ENCODE measurements at regions not wholly inside any gene's neighbourhood (a gene's known extent, or its start where the extent isn't known, plus 50 kb on each side); places are given as distances from the start of the nearest gene placed in this dataset.

- H3K4me3 ChIP-seq (ENCODE audit: low read depth, low read length), result no peak overlapping the region
- no peaks in the 10 kb centered on the region for H3K36me3 ChIP-seq (ENCODE audit: control insufficient read depth, insufficient read depth, low read length)
- no peaks in the 10 kb centered on the region for H3K27me3 ChIP-seq (ENCODE audit: control insufficient read depth, insufficient read depth, low read length)
- WGBS (ENCODE audit: insufficient coverage), result no CpG with 5 or more reads among the region's 4 CpGs
- no peaks in the 10 kb centered on the region for H3K4me1 ChIP-seq (ENCODE audit: control insufficient read depth, insufficient read depth, low read length)
- DNase-seq (ENCODE audit: low read depth in 4 of 6, low spot score in 6 of 6), result no peak
- H3K27ac ChIP-seq (ENCODE audit: low read depth, low read length), result no peak overlapping the region
- no peaks in the 10 kb centered on the region for H3K9me3 ChIP-seq (ENCODE audit: control insufficient read depth, insufficient read depth, low read length)
These were observed 187.1 kb upstream of the OSR1 start for GRCh38 chr2:19545507-19545906.

GRCh38 chr2:19543663-19544383 lies 185.4 kb upstream of the OSR1 start:
- WGBS (ENCODE audit: insufficient coverage), result 100% methylated on average over 1 of the region's 2 CpGs

GRCh38 chr2:19542796-19543662 lies 184.6 kb upstream of the OSR1 start:
- no peaks in the 10 kb centered on the region for H3K27me3 ChIP-seq (ENCODE audit: control insufficient read depth, insufficient read depth, low read length)
- H3K27ac ChIP-seq (ENCODE audit: low read depth, low read length), result no peak overlapping the region
- H3K36me3 ChIP-seq (ENCODE audit: control insufficient read depth, insufficient read depth, low read length), result no peaks in the 10 kb centered on the region
- H3K9me3 ChIP-seq (ENCODE audit: control insufficient read depth, insufficient read depth, low read length), result no peaks in the 10 kb centered on the region
- 95% methylated on average over 7 of the region's 8 CpGs for WGBS (ENCODE audit: insufficient coverage)
- H3K4me3 ChIP-seq (ENCODE audit: low read depth, low read length), result no peak overlapping the region
- no peak for DNase-seq (ENCODE audit: low read depth in 4 of 6, low spot score in 6 of 6)
- H3K4me1 ChIP-seq (ENCODE audit: control insufficient read depth, insufficient read depth, low read length), result no peaks in the 10 kb centered on the region

More at GRCh38 chr2:19543663-19544383, 185.4 kb upstream of the OSR1 start:
- no peak for DNase-seq (ENCODE audit: low read depth in 4 of 6, low spot score in 6 of 6)
- no peaks in the 10 kb centered on the region for H3K9me3 ChIP-seq (ENCODE audit: control insufficient read depth, insufficient read depth, low read length)
- no peak overlapping the region for H3K4me3 ChIP-seq (ENCODE audit: low read depth, low read length)
- H3K27ac ChIP-seq (ENCODE audit: low read depth, low read length), result no peak overlapping the region
- no peaks in the 10 kb centered on the region for H3K36me3 ChIP-seq (ENCODE audit: control insufficient read depth, insufficient read depth, low read length)
- no peaks in the 10 kb centered on the region for H3K4me1 ChIP-seq (ENCODE audit: control insufficient read depth, insufficient read depth, low read length)
- no peaks in the 10 kb centered on the region for H3K27me3 ChIP-seq (ENCODE audit: control insufficient read depth, insufficient read depth, low read length)

GRCh38 chr2:19541884-19542283 lies 183.5 kb upstream of the OSR1 start:
- Histone ChIP-seq H3K27ac (ENCODE audit: low read depth, low read length) (no peak overlapping the region), H3K4me1 (ENCODE audit: control insufficient read depth, insufficient read depth, low read length) (no peaks in the 10 kb centered on the region), H3K36me3 (ENCODE audit: control insufficient read depth, insufficient read depth, low read length) (no peaks in the 10 kb centered on the region), H3K27me3 (ENCODE audit: control insufficient read depth, insufficient read depth, low read length) (no peaks in the 10 kb centered on the region), H3K4me3 (ENCODE audit: low read depth, low read length) (no peak overlapping the region), H3K9me3 (ENCODE audit: control insufficient read depth, insufficient read depth, low read length) (no peaks in the 10 kb centered on the region)
- DNase-seq (ENCODE audit: low read depth in 4 of 6, low spot score in 6 of 6), result peak in 1 of 6 donors; percentile 52
- WGBS (ENCODE audit: insufficient coverage), result 94% methylated on average over 2 of the region's 4 CpGs

DNA sequence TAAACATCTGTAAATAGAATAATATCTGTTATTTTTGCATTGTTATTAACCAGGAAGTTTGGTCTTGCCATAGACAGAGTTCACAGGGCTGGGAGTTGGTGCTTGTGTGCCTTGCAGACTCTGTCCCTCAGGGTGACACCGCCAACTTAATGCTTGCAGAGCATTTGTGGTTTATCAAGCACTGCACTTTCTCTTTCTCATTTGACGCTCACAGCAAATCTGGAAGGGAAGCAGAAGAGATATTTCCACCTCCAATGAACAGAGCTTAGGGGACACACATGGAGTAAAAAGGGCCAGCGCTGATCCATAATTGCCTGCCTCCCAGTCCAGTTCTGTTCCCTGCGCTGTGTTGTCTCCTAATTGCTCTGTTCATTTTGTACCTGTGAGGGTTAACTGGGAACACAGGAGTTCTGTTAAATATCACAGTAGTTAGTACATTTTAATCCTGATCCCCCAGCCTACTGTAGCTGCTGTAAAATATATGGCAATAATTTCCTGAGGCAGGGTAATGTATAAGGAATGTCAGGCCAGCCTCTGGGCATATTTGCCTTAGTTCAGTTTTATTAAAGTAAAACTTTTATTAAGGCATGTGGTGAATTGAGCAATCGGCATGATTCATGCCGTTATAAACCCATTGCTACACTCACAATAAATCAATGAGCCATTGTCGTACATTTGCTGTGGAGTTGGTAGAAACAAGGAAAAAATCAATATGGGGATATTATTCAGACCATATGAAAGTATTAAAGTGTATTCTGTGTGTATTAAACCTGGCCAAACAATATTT lies 182.5 kb upstream of the OSR1 start:
- H3K27me3 ChIP-seq (ENCODE audit: control insufficient read depth, insufficient read depth, low read length), result no peaks in the 10 kb centered on the region
- peak in 1 of 6 donors; percentile 60 for DNase-seq (ENCODE audit: low read depth in 4 of 6, low spot score in 6 of 6)
- no peak overlapping the region for H3K27ac ChIP-seq (ENCODE audit: low read depth, low read length)
- 90% methylated on average over 3 of the region's 7 CpGs for WGBS (ENCODE audit: insufficient coverage)
- H3K4me3 ChIP-seq (ENCODE audit: low read depth, low read length), result no peak overlapping the region
- H3K4me1 ChIP-seq (ENCODE audit: control insufficient read depth, insufficient read depth, low read length), result no peaks in the 10 kb centered on the region
- no peaks in the 10 kb centered on the region for H3K36me3 ChIP-seq (ENCODE audit: control insufficient read depth, insufficient read depth, low read length)
- H3K9me3 ChIP-seq (ENCODE audit: control insufficient read depth, insufficient read depth, low read length), result no peaks in the 10 kb centered on the region

DNA sequence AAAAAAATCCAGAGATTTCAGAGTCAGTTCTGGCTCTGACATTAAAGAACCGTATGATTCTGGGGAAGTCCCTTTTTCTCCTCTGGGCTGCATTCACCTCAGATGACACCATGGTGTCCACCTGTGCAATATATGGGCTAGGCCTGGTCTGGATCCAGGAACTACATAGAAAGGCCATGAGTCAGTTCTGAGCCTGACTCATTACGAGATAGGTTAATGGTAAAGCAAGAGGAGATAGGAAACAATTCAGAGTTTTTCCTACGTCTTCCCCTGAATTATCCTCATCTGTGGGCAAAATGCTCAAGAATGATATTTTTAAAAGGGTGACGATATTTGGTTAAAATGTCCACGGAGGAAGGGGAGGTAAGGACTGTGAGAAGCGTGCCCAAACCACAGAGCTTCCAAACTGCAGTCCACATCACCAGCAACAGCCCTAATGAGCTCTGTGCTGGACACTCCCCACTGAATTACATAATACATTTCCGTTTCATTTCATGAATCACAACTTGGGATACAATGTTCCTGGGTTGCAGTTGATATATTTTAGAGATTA lies 180.1 kb upstream of the OSR1 start:
- H3K9me3 ChIP-seq (ENCODE audit: control insufficient read depth, insufficient read depth, low read length), result no peaks in the 10 kb centered on the region
- H3K4me3 ChIP-seq (ENCODE audit: low read depth, low read length), result no peak overlapping the region
- no peak overlapping the region for H3K27ac ChIP-seq (ENCODE audit: low read depth, low read length)
- no peaks in the 10 kb centered on the region for H3K36me3 ChIP-seq (ENCODE audit: control insufficient read depth, insufficient read depth, low read length)
- no peaks in the 10 kb centered on the region for H3K4me1 ChIP-seq (ENCODE audit: control insufficient read depth, insufficient read depth, low read length)
- no peaks in the 10 kb centered on the region for H3K27me3 ChIP-seq (ENCODE audit: control insufficient read depth, insufficient read depth, low read length)
- WGBS (ENCODE audit: insufficient coverage), result 63% methylated on average over 1 of the region's 7 CpGs
- DNase-seq (ENCODE audit: low read depth in 4 of 6, low spot score in 6 of 6), result no peak

GRCh38 chr2:19536136-19536535 lies 177.7 kb upstream of the OSR1 start:
- Histone ChIP-seq H3K4me3 (ENCODE audit: low read depth, low read length) (no peak overlapping the region), H3K9me3 (ENCODE audit: control insufficient read depth, insufficient read depth, low read length) (no peaks in the 10 kb centered on the region), H3K36me3 (ENCODE audit: control insufficient read depth, insufficient read depth, low read length) (no peaks in the 10 kb centered on the region), H3K27ac (ENCODE audit: low read depth, low read length) (no peak overlapping the region), H3K27me3 (ENCODE audit: control insufficient read depth, insufficient read depth, low read length) (no peaks in the 10 kb centered on the region), H3K4me1 (ENCODE audit: control insufficient read depth, insufficient read depth, low read length) (no peaks in the 10 kb centered on the region)
- 69% methylated on average over 3 of the region's 3 CpGs for WGBS (ENCODE audit: insufficient coverage)
- DNase-seq (ENCODE audit: low read depth in 4 of 6, low spot score in 6 of 6), result no peak

GRCh38 chr2:19532547-19533196 lies 174.2 kb upstream of the OSR1 start:
- Histone ChIP-seq H3K9me3 (ENCODE audit: control insufficient read depth, insufficient read depth, low read length) (no peaks in the 10 kb centered on the region), H3K4me1 (ENCODE audit: control insufficient read depth, insufficient read depth, low read length) (no peaks in the 10 kb centered on the region), H3K4me3 (ENCODE audit: low read depth, low read length) (no peak overlapping the region), H3K36me3 (ENCODE audit: control insufficient read depth, insufficient read depth, low read length) (no peaks in the 10 kb centered on the region), H3K27me3 (ENCODE audit: control insufficient read depth, insufficient read depth, low read length) (no peaks in the 10 kb centered on the region), H3K27ac (ENCODE audit: low read depth, low read length) (no peak overlapping the region)
- WGBS (ENCODE audit: insufficient coverage), result 100% methylated on average over 1 of the region's 1 CpG
- no peak for DNase-seq (ENCODE audit: low read depth in 4 of 6, low spot score in 6 of 6)

- H3K4me3 ChIP-seq (ENCODE audit: low read depth, low read length), result no peak overlapping the region
- H3K27ac ChIP-seq (ENCODE audit: low read depth, low read length), result no peak overlapping the region
- WGBS (ENCODE audit: insufficient coverage), result no CpG with 5 or more reads among the region's 3 CpGs
- DNase-seq (ENCODE audit: low read depth in 4 of 6, low spot score in 6 of 6), result no peak
- no peaks in the 10 kb centered on the region for H3K36me3 ChIP-seq (ENCODE audit: control insufficient read depth, insufficient read depth, low read length)
- H3K27me3 ChIP-seq (ENCODE audit: control insufficient read depth, insufficient read depth, low read length), result no peaks in the 10 kb centered on the region
- H3K9me3 ChIP-seq (ENCODE audit: control insufficient read depth, insufficient read depth, low read length), result no peaks in the 10 kb centered on the region
- no peaks in the 10 kb centered on the region for H3K4me1 ChIP-seq (ENCODE audit: control insufficient read depth, insufficient read depth, low read length)
These were observed 171.3 kb upstream of the OSR1 start for GRCh38 chr2:19529677-19530076.

All from spinal cord (tissue), 9 donors.